ENCODE measurements at regions not wholly inside any gene's neighbourhood (a gene's known extent, or its start where the extent isn't known, plus 50 kb on each side); places are given as distances from the start of the nearest gene placed in this dataset.

DNA sequence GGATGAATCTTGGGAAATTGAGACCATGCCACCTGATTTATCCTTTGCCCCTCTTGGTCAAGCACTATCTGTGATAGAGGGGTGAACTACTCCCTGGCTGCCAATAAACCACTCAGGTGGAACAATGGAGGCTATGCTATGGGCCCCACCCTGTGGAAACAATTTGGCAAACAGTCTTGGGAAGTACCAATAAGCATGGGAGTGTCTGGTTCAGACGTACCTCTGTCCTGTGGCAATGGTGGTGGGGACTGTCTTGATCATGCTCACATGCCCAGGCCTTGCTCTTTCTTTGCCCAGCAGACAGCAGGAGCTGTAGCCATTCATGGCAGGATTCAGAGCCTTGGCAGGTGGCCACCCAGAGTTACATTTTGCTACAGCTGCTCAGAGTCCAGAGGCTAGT is 658.7 kb downstream of the KCNJ3 start:
- H4K20me1 ChIP-seq (replicated peaks in 1 of 2; ENCODE audit: control insufficient read depth in 1 of 2, insufficient read depth in 2 of 2, low read length in 2 of 2), result no peaks in the 10 kb centered on the region
- no peak overlapping the region for H2AFZ ChIP-seq (ENCODE audit: low read length)
- WGBS, 2 experiments (ENCODE audit: extremely low coverage in 1 of 2, insufficient coverage in 1 of 2, insufficient read length in 1 of 2, insufficient replicate concordance in 2 of 2, low coverage in 1 of 2, low lambda C conversion rate in 2 of 2, missing lambda C conversion rate in 1 of 2), result 91% methylated on average over 1 of the region's 1 CpG; no CpG with 5 or more reads in 1 of the 2 experiments
- no peak overlapping the region for H2BK12ac ChIP-seq (ENCODE audit: low read depth, low read length)
- FAIRE-seq, result no peak
- H3K27me3 ChIP-seq (replicated peaks in 1 of 4; ENCODE audit: control insufficient read depth in 3 of 4, extremely low read depth in 1 of 4, insufficient read depth in 3 of 4, low read length in 3 of 4), result no peaks in the 10 kb centered on the region
- H3K36me3 ChIP-seq (ENCODE audit: control insufficient read depth in 2 of 4, insufficient read depth in 4 of 4, low read length in 3 of 4), result no peaks in the 10 kb centered on the region
- CTCF ChIA-PET (ENCODE audit: partially characterized antibody), result no interaction called here
- no peak overlapping the region for H3K4me2 ChIP-seq (ENCODE audit: insufficient read depth in 1 of 2, low read depth in 2 of 2, low read length in 2 of 2)
- no peak overlapping the region for H3K56ac ChIP-seq (replicated peaks; ENCODE audit: insufficient read length, low read depth, low read length)
- no peak overlapping the region for H3K27ac ChIP-seq (ENCODE audit: low read depth, low read length)
- H3K14ac ChIP-seq (ENCODE audit: insufficient read length), result no peak overlapping the region
- no peak overlapping the region for H3K4ac ChIP-seq (replicated peaks; ENCODE audit: insufficient read length, low read depth, low read length)
- H3K9me3 ChIP-seq (ENCODE audit: insufficient read depth in 2 of 2, low read depth in 1 of 2, low read length in 1 of 2), result peaks cover 0 to 2% of the 10 kb centered on the region in 2 experiments; a peak in 1 of 4 replicates
- no peaks in the 10 kb centered on the region for H3K4me1 ChIP-seq (replicated peaks in 1 of 4; ENCODE audit: control insufficient read depth in 3 of 4, insufficient read depth in 4 of 4, low read length in 3 of 4)
- no peak overlapping the region for H2BK5ac ChIP-seq (ENCODE audit: low read depth, low read length)
- H4K91ac ChIP-seq (replicated peaks; ENCODE audit: insufficient read length, low read length), result no peak overlapping the region
- H3K9ac ChIP-seq (replicated peaks in 1 of 4; ENCODE audit: extremely low read depth in 1 of 4, low read depth in 3 of 4, low read length in 3 of 4), result no peak overlapping the region
- no peak overlapping the region for H3K23ac ChIP-seq (ENCODE audit: insufficient read length)
- H3K23me2 ChIP-seq (ENCODE audit: low read depth, low read length), result no peaks in the 10 kb centered on the region
- H4K8ac ChIP-seq (ENCODE audit: extremely low read depth, insufficient read depth, low read length), result no peak overlapping the region
- POLR2A ChIA-PET (ENCODE audit: partially characterized antibody), result no interaction called here
- DNase-seq (ENCODE audit: low read depth in 1 of 2, low spot score in 2 of 2), result no peak
- H3K79me2 ChIP-seq (ENCODE audit: control insufficient read depth in 1 of 2, insufficient read depth in 2 of 2, low read length in 2 of 2), result no peaks in the 10 kb centered on the region
- no peak overlapping the region for H2AK5ac ChIP-seq (ENCODE audit: low read depth, low read length)
- no peak overlapping the region for H2BK15ac ChIP-seq (ENCODE audit: low read length)
- H3K18ac ChIP-seq (ENCODE audit: extremely low read depth, low read length), result no peak overlapping the region
- no peak overlapping the region for H4K5ac ChIP-seq (ENCODE audit: insufficient read length, low read depth, low read length)
- no peak overlapping the region for H2BK20ac ChIP-seq (ENCODE audit: low read length)
- H3K79me1 ChIP-seq (ENCODE audit: low read depth, low read length), result no peaks in the 10 kb centered on the region
- no peak overlapping the region for H2BK120ac ChIP-seq (replicated peaks; ENCODE audit: low read depth, low read length)
- no peak overlapping the region for H3K4me3 ChIP-seq (ENCODE audit: extremely low read depth in 1 of 4, insufficient read depth in 2 of 4, low read depth in 3 of 4, low read length in 4 of 4)
- TF ChIP-seq CBX5 (IDR thresholded peaks at IDR 0.05; ENCODE audit: low read depth, low read length) (no peak), POLR2AphosphoS5 (IDR thresholded peaks at IDR 0.05; ENCODE audit: low read depth, low read length) (no peak), CTCF (IDR thresholded peaks at IDR 0.05; ENCODE audit: control extremely low read depth in 1 of 3, insufficient read depth in 1 of 3, low read depth in 1 of 3, low read length in 3 of 3) (no peak), CBX8 (IDR thresholded peaks at IDR 0.05; ENCODE audit: borderline replicate concordance, low read depth, low read length) (no peak), SIN3A (conservative IDR thresholded peaks at IDR 0.05 in 1 of 2, IDR thresholded peaks at IDR 0.05 in 1 of 2; ENCODE audit: low read depth in 1 of 2, low read length in 2 of 2) (no peak), RXRA (IDR thresholded peaks at IDR 0.05; ENCODE audit: insufficient read depth, low read depth, low read length) (no peak), KDM1A (IDR thresholded peaks at IDR 0.05; ENCODE audit: borderline replicate concordance, low read length) (no peak), SP2 (IDR thresholded peaks at IDR 0.05; ENCODE audit: low read length) (no peak), ASH2L (IDR thresholded peaks at IDR 0.05; ENCODE audit: low read length) (no peak), SIX5 (IDR thresholded peaks at IDR 0.05; ENCODE audit: low read depth, low read length) (no peak)
- TF ChIP-seq, protein P1, sequence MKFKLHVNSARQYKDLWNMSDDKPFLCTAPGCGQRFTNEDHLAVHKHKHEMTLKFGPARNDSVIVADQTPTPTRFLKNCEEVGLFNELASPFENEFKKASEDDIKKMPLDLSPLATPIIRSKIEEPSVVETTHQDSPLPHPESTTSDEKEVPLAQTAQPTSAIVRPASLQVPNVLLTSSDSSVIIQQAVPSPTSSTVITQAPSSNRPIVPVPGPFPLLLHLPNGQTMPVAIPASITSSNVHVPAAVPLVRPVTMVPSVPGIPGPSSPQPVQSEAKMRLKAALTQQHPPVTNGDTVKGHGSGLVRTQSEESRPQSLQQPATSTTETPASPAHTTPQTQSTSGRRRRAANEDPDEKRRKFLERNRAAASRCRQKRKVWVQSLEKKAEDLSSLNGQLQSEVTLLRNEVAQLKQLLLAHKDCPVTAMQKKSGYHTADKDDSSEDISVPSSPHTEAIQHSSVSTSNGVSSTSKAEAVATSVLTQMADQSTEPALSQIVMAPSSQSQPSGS (IDR thresholded peaks at IDR 0.05; ENCODE audit: low read length), result no peak

Measured in H1 (cell line).